ENCODE measurements at regions not wholly inside any gene's neighbourhood (a gene's known extent, or its start where the extent isn't known, plus 50 kb on each side); places are given as distances from the start of the nearest gene placed in this dataset.
"Not testable (repeated sequence)": the region's sequence is repeated elsewhere in the genome, so short reads cannot be mapped to it uniquely, and the experiment has no call there.

GRCh38 chr4:64829749-64830148 is 420.5 kb upstream of the TECRL start:
- DNase-seq (ENCODE audit: low read depth in 4 of 4, low spot score in 1 of 4), result no peak

DNA sequence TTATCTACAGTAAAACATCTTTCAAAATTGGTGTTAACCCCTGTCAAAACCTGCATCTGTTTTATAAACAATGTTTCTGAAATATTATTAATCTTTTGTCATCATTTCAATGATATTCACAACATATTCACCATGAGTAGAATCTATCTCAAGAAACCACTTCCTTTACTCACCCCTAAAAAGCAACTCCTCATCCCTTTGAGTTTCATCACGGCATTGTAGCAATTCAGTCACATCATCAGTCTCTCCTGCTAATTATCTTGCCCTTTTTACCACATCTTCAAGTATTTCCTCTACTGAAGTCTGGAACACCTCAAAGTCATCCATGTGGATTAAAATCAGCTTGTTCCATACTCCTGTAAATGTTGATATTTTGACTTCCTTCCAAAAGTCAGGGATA is 415.3 kb upstream of the TECRL start:
- no peak for DNase-seq (ENCODE audit: low read depth in 4 of 4, low spot score in 1 of 4)

GRCh38 chr4:64822405-64822804 is 413.2 kb upstream of the TECRL start:
- DNase-seq (ENCODE audit: low read depth in 4 of 4, low spot score in 1 of 4), result no peak

DNA sequence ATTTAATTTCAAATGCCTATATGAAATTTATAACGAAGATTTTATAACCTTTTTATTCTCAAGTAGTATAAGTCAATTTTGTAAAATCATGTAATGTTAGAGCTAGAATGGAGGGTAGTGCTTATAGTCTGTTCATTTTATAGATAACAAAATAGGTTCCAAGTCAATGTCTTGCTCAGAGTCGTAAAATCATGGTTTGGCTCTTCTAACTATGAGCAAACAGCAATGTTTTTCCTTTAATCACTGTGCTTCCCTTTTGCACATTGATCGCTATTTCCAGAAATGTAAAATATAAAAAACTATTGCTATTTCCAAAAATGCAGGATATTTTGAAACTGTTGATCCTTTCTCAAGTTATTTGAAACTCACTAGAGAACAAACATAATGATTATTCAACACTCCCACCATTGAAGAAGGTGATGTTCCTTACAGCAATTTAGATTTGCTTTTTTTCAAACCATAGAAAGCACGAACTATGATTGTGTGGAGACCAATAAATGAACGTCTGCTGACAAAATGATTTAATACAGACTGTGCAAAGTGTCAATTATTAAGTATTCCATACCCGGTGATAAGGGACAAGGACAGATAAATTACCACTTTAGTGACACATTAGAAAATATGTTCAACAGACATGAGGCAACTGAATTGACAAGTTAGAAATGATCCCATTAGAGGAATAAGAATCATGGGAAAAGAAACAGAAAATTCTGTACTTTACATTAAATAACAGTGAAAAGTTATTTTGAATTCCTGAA is 412.1 kb upstream of the TECRL start:
- DNase-seq (ENCODE audit: low read depth in 4 of 4, low spot score in 1 of 4), result no peak

DNA sequence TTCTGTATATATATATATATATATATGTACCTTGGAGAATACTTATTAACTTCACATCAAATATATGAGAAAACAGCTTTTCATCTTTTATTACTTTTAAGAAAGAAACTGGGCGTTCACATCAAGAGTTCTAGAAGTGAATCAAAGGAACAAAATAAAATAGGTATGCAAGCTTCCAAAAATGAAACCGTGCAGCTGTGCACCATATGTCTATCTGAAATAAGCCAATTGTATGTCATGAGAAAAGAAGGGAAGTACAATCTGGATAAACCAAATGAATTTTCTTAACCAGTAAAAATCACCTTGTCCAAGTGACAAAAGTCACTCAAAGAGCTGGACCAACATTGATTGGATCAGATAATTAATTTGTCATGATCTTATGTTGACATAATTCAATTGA is 405.4 kb upstream of the TECRL start:
- no peak for DNase-seq (ENCODE audit: low read depth in 4 of 4, low spot score in 1 of 4)

DNA sequence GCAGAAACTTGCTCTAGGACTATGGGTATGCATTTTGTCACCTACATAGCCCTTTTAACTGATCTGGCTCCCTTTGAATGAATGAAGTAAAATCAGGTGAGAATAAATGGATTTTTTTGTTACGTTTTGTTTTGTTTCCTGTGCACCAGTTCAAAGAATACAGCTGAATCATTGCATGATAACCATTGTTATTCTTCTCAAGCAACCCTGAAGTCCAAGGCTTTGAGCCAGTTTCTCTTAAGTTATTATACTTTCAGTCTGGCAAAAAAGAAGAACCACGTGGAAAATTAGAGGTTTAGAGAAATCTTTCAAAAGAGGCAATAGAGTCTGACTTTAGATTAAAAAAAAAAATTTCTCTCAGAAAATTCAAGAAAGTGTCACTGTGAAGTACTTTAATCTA is 398.6 kb upstream of the TECRL start:
- no peak for DNase-seq (ENCODE audit: low read depth in 4 of 4, low spot score in 1 of 4)

- no peak for DNase-seq (ENCODE audit: low read depth in 4 of 4, low spot score in 1 of 4)
These were observed 390.5 kb upstream of the TECRL start for GRCh38 chr4:64799751-64800150.

DNA sequence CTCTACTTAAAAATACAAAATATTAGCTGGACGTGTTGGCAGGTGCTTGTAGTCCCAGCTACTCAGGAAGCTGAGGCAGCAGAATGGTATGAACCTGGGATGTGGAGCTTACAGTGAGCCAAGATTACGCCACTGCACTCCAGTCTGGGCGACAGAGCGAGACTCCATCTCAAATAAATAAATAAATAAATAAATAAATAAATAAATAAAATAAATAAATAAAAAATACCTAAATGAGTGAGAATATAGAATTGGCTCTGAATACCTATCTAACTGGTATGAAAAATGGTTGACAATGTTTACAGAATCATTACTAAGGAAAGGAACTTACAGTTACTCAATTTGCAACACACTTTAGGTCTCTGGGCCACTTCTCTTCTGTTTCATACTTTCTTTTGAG is 389.6 kb upstream of the TECRL start:
- DNase-seq (ENCODE audit: low read depth in 4 of 4, low spot score in 1 of 4), result not testable (repeated sequence)

GRCh38 chr4:64796581-64796980 is 387.3 kb upstream of the TECRL start:
- no peak for DNase-seq (ENCODE audit: low read depth in 4 of 4, low spot score in 1 of 4)

DNA sequence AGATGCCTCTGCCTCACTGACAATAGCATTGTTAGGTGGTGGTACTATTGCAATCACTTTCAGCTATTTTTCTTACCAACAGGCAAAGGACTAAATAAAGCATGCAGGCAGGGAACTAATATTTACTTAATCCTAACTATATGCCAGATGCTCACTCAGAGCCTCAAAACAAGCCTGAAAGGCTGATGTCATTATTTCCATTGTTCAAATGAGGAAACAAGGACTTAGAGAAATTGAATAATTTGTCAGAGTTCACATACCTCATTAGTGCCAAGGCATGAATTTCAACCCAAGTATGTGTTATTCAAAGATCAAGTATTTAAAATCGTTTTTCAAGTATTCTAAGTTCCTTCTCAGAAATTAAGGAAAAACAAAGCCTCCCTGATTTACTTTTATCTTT is 374.9 kb upstream of the TECRL start:
- no peak for DNase-seq (ENCODE audit: low read depth in 4 of 4, low spot score in 1 of 4)

DNA sequence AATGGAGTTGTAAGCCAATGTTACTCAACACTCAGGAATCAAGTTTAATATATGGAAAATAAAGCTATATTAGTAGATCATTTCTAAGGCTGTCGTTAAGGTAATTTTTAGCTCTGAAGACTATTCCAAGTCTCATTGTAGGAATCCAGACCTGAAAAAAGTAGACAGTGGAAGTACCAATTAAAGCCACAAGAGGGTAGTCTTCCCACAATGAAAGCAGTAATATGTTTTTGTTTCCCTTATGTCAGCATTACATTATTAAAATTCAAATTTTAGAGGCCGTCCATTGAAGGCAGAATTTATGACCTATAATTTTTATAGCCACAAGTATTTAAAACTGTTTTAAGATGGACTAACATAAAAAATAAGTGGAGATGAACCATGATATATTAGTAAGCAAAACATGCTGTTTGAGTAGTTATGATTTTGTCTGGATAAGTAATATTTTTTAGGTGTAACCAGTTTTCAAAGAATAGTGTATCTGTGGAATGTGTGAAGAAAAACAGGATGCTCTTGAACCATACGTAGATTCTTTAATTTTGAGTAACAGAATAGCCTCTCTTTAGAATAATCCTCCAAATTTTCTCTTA is 372.6 kb upstream of the TECRL start:
- no peak for DNase-seq (ENCODE audit: low read depth in 4 of 4, low spot score in 1 of 4)

DNA sequence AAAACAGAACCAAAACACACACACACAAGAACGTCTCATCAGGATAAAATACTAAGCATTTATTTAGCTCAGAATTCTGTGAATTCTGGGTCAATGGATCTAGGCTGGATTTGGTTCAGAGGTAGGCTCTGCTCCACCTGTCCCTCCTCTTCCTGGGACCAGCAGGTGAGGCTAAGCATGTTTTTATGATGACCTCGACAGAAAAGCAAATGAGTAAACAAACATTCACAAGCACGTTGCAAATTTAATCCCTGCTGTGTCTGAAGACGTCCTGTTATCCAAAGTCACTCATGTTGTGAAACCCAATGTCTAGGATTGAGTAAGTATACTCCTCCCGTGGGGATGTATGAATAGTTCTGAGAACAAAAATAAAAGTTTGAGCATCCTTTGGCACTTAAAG is 371.4 kb upstream of the TECRL start:
- DNase-seq (ENCODE audit: low read depth in 4 of 4, low spot score in 1 of 4), result no peak

GRCh38 chr4:64777286-64777685 is 368.0 kb upstream of the TECRL start:
- no peak for DNase-seq (ENCODE audit: low read depth in 4 of 4, low spot score in 1 of 4)

- DNase-seq (ENCODE audit: low read depth in 4 of 4, low spot score in 1 of 4), result no peak
These were observed 367.6 kb upstream of the TECRL start for GRCh38 chr4:64776820-64777219.

DNA sequence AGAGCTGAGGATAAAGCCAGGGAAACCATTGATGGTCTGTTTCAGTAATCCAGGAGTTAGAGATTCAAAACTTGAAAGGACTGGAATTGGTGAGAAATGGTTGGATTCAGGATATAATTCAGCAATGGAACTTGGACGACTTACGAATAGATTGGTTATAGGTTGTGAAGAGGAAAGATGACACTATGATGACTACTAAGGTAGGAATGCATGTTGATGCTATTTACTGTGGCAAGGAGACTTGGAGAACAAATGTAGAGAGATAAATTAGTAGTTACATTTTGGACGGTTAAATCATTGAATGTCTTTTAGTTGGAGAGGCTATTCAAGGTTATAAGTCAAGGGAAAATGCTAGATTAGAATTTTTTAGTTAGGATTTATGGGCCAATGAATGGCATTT is 365.4 kb upstream of the TECRL start:
- no peak for DNase-seq (ENCODE audit: low read depth in 4 of 4, low spot score in 1 of 4)

DNA sequence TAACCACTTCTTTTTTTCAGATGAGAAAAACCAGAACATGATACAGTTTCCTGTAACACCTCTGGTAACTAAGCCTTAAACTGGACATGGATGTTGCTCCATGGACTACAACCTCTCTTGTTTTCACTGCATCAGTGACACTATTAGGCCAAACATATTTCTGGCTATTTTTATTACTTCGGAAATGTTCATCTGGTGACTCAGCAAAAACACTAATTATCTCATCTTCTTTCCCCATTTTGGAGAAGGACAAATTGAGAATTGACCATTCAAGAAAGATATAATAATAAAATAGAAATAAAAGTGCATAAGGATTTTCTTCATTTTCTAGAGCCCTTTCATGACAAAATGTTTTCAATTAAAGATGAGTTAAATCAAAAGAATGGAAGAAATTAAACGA is 361.9 kb upstream of the TECRL start:
- no peak for DNase-seq (ENCODE audit: low read depth in 4 of 4, low spot score in 1 of 4)

DNA sequence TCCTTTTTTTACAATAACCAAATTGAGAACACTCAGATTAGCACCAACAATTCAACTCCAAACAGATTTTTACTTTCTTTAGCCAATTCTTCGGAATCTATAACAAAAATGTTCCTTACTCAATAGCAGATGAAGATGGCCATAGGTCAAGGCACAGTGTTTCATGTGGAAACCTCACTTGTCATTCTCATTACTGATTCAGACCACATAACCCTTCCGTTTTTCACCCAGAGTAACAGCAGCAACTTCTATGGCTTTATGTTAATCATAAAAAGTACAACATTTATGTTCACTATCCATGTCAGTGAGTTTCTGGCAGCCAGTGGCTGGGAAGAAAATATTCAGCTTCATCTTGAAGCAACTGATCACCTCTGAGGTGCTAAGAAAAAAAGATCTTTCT is 358.3 kb upstream of the TECRL start:
- no peak for DNase-seq (ENCODE audit: low read depth in 4 of 4, low spot score in 1 of 4)

GRCh38 chr4:64766565-64766964 is 357.3 kb upstream of the TECRL start:
- no peak for DNase-seq (ENCODE audit: low read depth in 4 of 4, low spot score in 1 of 4)

DNA sequence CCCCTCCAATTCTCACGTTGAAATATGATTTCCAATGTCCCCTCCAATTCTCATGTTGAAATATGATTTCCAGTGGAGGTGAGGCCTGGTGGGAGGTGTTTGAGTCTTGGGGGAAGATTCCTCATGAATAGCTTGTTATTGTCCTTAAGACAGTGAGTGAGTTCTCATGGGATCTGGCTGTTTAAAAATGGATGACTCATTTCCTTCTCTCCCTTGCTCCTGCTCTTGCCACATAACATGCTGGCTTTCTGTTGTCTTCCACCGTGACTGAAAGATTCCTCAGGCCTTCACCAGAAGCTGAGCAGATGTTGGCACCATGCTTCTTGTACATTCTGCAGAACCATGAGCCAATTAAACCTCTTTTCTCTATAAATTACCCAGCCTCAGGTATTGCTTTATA is 346.8 kb upstream of the TECRL start:
- no peak for DNase-seq (ENCODE audit: low read depth in 4 of 4, low spot score in 1 of 4)

DNA sequence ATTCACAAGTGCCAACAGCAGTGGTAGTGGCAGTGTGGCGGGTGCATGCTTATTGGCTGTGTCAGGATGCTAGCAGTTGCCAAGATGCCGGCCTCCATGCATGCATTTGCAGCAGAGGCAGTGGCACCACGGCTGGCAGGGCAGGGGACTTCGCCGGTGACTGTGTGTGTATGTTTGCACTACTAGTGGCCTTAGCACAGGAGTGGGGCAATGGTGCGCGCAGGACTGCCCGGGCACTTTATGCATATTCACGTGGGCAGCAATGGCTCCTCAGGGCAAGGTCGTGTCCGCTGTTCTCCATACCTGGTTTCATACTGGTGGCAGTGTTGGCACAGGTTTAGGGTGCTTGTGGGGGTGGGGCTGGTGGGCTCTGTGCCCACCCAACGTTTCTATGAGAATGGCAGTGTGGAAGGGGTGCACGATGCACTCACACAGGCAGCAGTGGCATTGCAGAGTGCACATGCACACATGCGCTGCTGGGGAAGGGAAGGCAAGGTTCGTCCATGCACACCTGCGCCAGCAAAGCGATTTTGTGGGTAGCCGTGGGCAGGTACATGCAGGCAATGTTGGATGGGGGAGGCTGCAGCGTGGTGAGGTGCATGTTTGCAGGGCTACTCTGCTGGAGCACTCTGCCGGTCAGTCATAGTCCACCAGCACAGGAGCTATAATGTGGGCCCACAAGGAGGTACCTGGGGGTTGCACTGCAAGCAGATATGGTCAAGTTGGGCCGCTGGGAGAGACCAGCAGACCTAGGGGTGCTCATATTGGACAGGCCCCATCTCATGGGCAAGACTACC is 338.9 kb upstream of the TECRL start:
- DNase-seq (ENCODE audit: low read depth in 4 of 4, low spot score in 1 of 4), result no peak

DNA sequence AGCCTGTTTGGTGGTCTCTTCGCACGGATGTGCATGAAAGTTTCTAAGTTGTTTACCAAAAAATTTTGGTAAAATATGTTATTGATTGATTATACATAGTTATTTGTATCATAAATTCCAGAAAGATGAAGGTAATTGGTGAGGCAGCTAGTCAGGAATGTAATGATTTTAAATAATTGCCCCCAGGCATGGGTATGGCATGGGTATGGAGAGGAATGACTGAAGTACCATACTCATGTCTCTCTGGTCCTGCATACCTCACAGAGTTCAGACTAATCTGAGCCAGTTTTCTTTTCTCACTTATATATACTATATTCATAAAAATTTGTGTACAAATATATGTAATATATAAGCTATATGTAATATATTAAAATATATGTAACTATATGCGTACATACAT is 329.0 kb upstream of the TECRL start:
- no peak for DNase-seq (ENCODE audit: low read depth in 4 of 4, low spot score in 1 of 4)

- DNase-seq (ENCODE audit: low read depth in 4 of 4, low spot score in 1 of 4), result not testable (repeated sequence)
These were observed 328.5 kb upstream of the TECRL start for GRCh38 chr4:64737854-64738138.

Data from stimulated activated CD4-positive, alpha-beta T cell treated with anti-CD3 and anti-CD28 coated beads, Interleukin-1b, Interleukin-23, amount 100 ng/mL, for 24 hours (primary cell).